ENCODE measurements at regions not wholly inside any gene's neighbourhood (a gene's known extent, or its start where the extent isn't known, plus 50 kb on each side); places are given as distances from the start of the nearest gene placed in this dataset.

GRCh38 chrX:95218976-95219375 lies 1465.7 kb upstream of the DIAPH2 start:
- peak; percentile 0 for DNase-seq (ENCODE audit: low read depth)
- TF ChIP-seq MAX (IDR thresholded peaks at IDR 0.05; ENCODE audit: low read depth, low read length) (no peak), MYC (IDR thresholded peaks at IDR 0.05; ENCODE audit: low read depth, low read length) (no peak), CTCF (IDR thresholded peaks at IDR 0.05; ENCODE audit: low read depth, low read length) (no peak), POLR2A (IDR thresholded peaks at IDR 0.05; ENCODE audit: extremely low read depth, insufficient read length) (no peak)
- H3K4me3 ChIP-seq (ENCODE audit: low read depth, low read length): no peak overlapping the region

- no peak overlapping the region for H3K4me3 ChIP-seq (ENCODE audit: low read depth, low read length)
- no peak for TF ChIP-seq MAX (IDR thresholded peaks at IDR 0.05; ENCODE audit: low read depth, low read length)
- TF ChIP-seq CTCF (IDR thresholded peaks at IDR 0.05; ENCODE audit: low read depth, low read length): no peak
- TF ChIP-seq POLR2A (IDR thresholded peaks at IDR 0.05; ENCODE audit: extremely low read depth, insufficient read length): no peak
- TF ChIP-seq MYC (IDR thresholded peaks at IDR 0.05; ENCODE audit: low read depth, low read length): no peak
Measured at GRCh38 chrX:95248386-95248785, 1436.3 kb upstream of the DIAPH2 start.

GRCh38 chrX:95290455-95290854 lies 1394.2 kb upstream of the DIAPH2 start:
- no peak for DNase-seq (ENCODE audit: low read depth)
- H3K4me3 ChIP-seq (ENCODE audit: low read depth, low read length): no peak overlapping the region
- TF ChIP-seq CTCF (IDR thresholded peaks at IDR 0.05; ENCODE audit: low read depth, low read length) (no peak), POLR2A (IDR thresholded peaks at IDR 0.05; ENCODE audit: extremely low read depth, insufficient read length) (no peak), MYC (IDR thresholded peaks at IDR 0.05; ENCODE audit: low read depth, low read length) (no peak), MAX (IDR thresholded peaks at IDR 0.05; ENCODE audit: low read depth, low read length) (no peak)

More at GRCh38 chrX:95248386-95248785, 1436.3 kb upstream of the DIAPH2 start:
- no peak for DNase-seq (ENCODE audit: low read depth)

- H3K4me3 ChIP-seq (ENCODE audit: low read depth, low read length): no peak overlapping the region
- no peak for TF ChIP-seq MAX (IDR thresholded peaks at IDR 0.05; ENCODE audit: low read depth, low read length)
- no peak for TF ChIP-seq POLR2A (IDR thresholded peaks at IDR 0.05; ENCODE audit: extremely low read depth, insufficient read length)
- TF ChIP-seq CTCF (IDR thresholded peaks at IDR 0.05; ENCODE audit: low read depth, low read length): no peak
- no peak for TF ChIP-seq MYC (IDR thresholded peaks at IDR 0.05; ENCODE audit: low read depth, low read length)
- no peak for DNase-seq (ENCODE audit: low read depth)
Measured at GRCh38 chrX:95291561-95291960, 1393.1 kb upstream of the DIAPH2 start.

- no peak overlapping the region for H3K4me3 ChIP-seq (ENCODE audit: low read depth, low read length)
- peak; percentile 27 for DNase-seq (ENCODE audit: low read depth)
- TF ChIP-seq CTCF (IDR thresholded peaks at IDR 0.05; ENCODE audit: low read depth, low read length) (peak; percentile 24), POLR2A (IDR thresholded peaks at IDR 0.05; ENCODE audit: extremely low read depth, insufficient read length) (no peak), MYC (IDR thresholded peaks at IDR 0.05; ENCODE audit: low read depth, low read length) (no peak)
Measured at GRCh38 chrX:95318882-95319281, 1365.8 kb upstream of the DIAPH2 start.

GRCh38 chrX:95325185-95325584 lies 1359.5 kb upstream of the DIAPH2 start:
- DNase-seq (ENCODE audit: low read depth): no peak
- no peak for TF ChIP-seq MAX (IDR thresholded peaks at IDR 0.05; ENCODE audit: low read depth, low read length)
- no peak for TF ChIP-seq CTCF (IDR thresholded peaks at IDR 0.05; ENCODE audit: low read depth, low read length)
- TF ChIP-seq POLR2A (IDR thresholded peaks at IDR 0.05; ENCODE audit: extremely low read depth, insufficient read length): no peak
- TF ChIP-seq MYC (IDR thresholded peaks at IDR 0.05; ENCODE audit: low read depth, low read length): no peak
- H3K4me3 ChIP-seq (ENCODE audit: low read depth, low read length): no peak overlapping the region

Data from NB4 (cell line).